Heart left ventricle (tissue), 16 donors: ENCODE measurements at regions not wholly inside any gene's neighbourhood (a gene's known extent, or its start where the extent isn't known, plus 50 kb on each side); places are given as distances from the start of the nearest gene placed in this dataset.

Experiments
- ATAC-seq, 4 donors: fragments of 200-7000 bp; cut with Tn5 transposase; one replicate each; pipeline ENCODE4 v1.9.1; 2020 to 2022; ENCODE audit warnings: moderate library complexity in 4 of 4, mild to moderate bottlenecking in 3 of 4, moderate number of reproducible peaks in 1 of 4
- DNase-seq, 5 donors: peaks; one replicate each; pipeline ENCODE4 v3.0.0-alpha.2; 2020
- H3K27ac ChIP-seq, 12 donors: fragments of 200-600 bp; sonication (generic) in 4 of 12; one replicate each; pipeline versions ENCODE4 v1.5.0 to v1.8.0; 2016 to 2022; ENCODE audit warnings: mild to moderate bottlenecking in 2 of 12
- H3K27me3 ChIP-seq, 9 donors: fragments of 200-600 bp; sonication (generic) in 2 of 9; one replicate each; pipeline versions ENCODE4 v1.5.1 to v1.8.0; 2016 to 2022; ENCODE audit warnings: mild to moderate bottlenecking in 3 of 9
- H3K36me3 ChIP-seq, 9 donors: fragments of 200-600 bp; sonication (generic) in 2 of 9; one replicate each; pipeline versions ENCODE4 v1.5.0 to v1.8.0; 2018 to 2022; ENCODE audit warnings: mild to moderate bottlenecking in 2 of 9
- H3K4me1 ChIP-seq, 12 donors: fragments of 200-600 bp; sonication (generic) in 4 of 12; one replicate each; pipeline versions ENCODE4 v1.5.0 to v1.8.0; 2016 to 2022; ENCODE audit warnings: mild to moderate bottlenecking in 3 of 12
- H3K4me3 ChIP-seq, 12 donors: fragments of 200-600 bp; sonication (generic) in 4 of 12; one replicate each; pipeline versions ENCODE4 v1.5.0 to v1.8.0; 2017 to 2022; ENCODE audit warnings: mild to moderate bottlenecking in 9 of 12, moderate library complexity in 4 of 12
- H3K9me3 ChIP-seq, 12 donors: fragments of 200-600 bp; sonication (generic) in 4 of 12; one replicate each; pipeline versions ENCODE4 v1.5.0 to v1.8.0; 2016 to 2022; ENCODE audit warnings: mild to moderate bottlenecking in 1 of 12
- CTCF ChIP-seq, 12 donors: fragments of 200-600 bp; sonication (generic) in 4 of 12; IDR thresholded peaks; one replicate each; pipeline versions ENCODE4 v1.5.0 to v1.8.0; 2018 to 2022; ENCODE audit warnings: antibody characterized with exemption in 12 of 12, mild to moderate bottlenecking in 5 of 12
- POLR2A ChIP-seq, 2 donors: fragments of 450-650 bp; IDR thresholded peaks; one replicate each; pipeline ENCODE4 v1.6.1; 2017; ENCODE audit warnings: antibody characterized with exemption in 2 of 2, mild to moderate bottlenecking in 2 of 2, moderate library complexity in 2 of 2
- WGBS, 4 donors: extraction: QIAGEN DNeasy Blood & Tissue Kit in 2 of 4; methylation state at CpG; one replicate each; pipeline versions ENCODE4 v1.1.5 to v1.1.7; 2013 to 2018; 5-methylcytosine and 5-hydroxymethylcytosine counted together
- intact Hi-C, 10 donors: fragments of 100-400 bp; cut with DNase I; formaldehyde crosslinking; loops; one replicate each; pipeline versions ENCODE4 v1.11.1 to v1.14.2; 2022
- donor health status: ischemic (EF 13 %, LVEDD 7.1; RV severe dilation, severe dysfunction).
- donor health status: healthy with polysubstance abuse.
- donor health status: DM: no; HTN: yes; CAD: no.
- donor health status: DM: no; HTN: no; CAD: no.
- donor health status: ischemic (EF 25% LVEDD 6.9; RV normal size, moderate dysfunction).
- donor health status: ischemic (EF 25% LVEDD 5.7; RV mildly dilated, moderate dysfunction).
- donor health status: healthy.
- donor health status: DM: yes; HTN: yes; CAD: no.
- donor health status: ischemic (EF 35%, LVEDD 5.7; RV mildly dilated, moderate dysfunction).
- donor health status: nonischemic (EF 11% LVEDD 7.7; RV severe dilation, severe dysfunction).
- donor health status: DM: yes; HTN: yes; CAD: no.
- donor health status: PGD.
- donor health status: ischemic (EF 29% LVEDD 5.4; RV normal size, mild dysfunction).
- donor health status: nonischemic (EF 23%, LVEDD 6.1; RV moderate dilation, normal function).

GRCh38 chr7:131878777-131879176, 322.3 kb upstream of the PODXL start:
- no peak for ATAC-seq
- intact Hi-C loops, result no loop called here
- 66 to 79% (median 74%) methylated on average over 2 of the region's 2 CpGs for WGBS, 4 donors

GRCh38 chr7:131873581-131873980, 317.2 kb upstream of the PODXL start:
- Histone ChIP-seq H3K9me3 (no peaks in the 10 kb centered on the region), H3K4me3 (no peak overlapping the region), H3K4me1 (no peaks in the 10 kb centered on the region), H3K27ac (no peak overlapping the region), H3K36me3 (no peaks in the 10 kb centered on the region), H3K27me3 (peaks cover 0 to 28% (median 0%) of the 10 kb centered on the region in 9 donors)
- DNase-seq (no peak), ATAC-seq (no peak)
- 48 to 54% (median 52%) methylated on average over 6 of the region's 6 CpGs for WGBS, 4 donors
- no peak for TF ChIP-seq CTCF (IDR thresholded peaks at IDR 0.05)
- no peak for TF ChIP-seq POLR2A (IDR thresholded peaks at IDR 0.05)
- intact Hi-C loops, result no loop called here

More at GRCh38 chr7:131878777-131879176, 322.3 kb upstream of the PODXL start:
- no peak overlapping the region for H3K4me3 ChIP-seq
- no peak for DNase-seq
- no peaks in the 10 kb centered on the region for H3K9me3 ChIP-seq
- H3K4me1 ChIP-seq, result no peaks in the 10 kb centered on the region
- H3K27me3 ChIP-seq, result peaks cover 0 to 16% (median 0%) of the 10 kb centered on the region in 9 donors
- no peaks in the 10 kb centered on the region for H3K36me3 ChIP-seq
- no peak overlapping the region for H3K27ac ChIP-seq
- TF ChIP-seq POLR2A (IDR thresholded peaks at IDR 0.05), result no peak
- TF ChIP-seq CTCF (IDR thresholded peaks at IDR 0.05), result no peak

- Histone ChIP-seq H3K4me3 (no peak overlapping the region), H3K27me3 (peaks cover 0 to 32% (median 0%) of the 10 kb centered on the region in 9 donors), H3K36me3 (no peaks in the 10 kb centered on the region), H3K4me1 (no peaks in the 10 kb centered on the region), H3K27ac (no peak overlapping the region), H3K9me3 (no peaks in the 10 kb centered on the region)
- DNase-seq, result no peak
- WGBS, 4 donors, result 87 to 95% (median 91%) methylated on average over 1 of the region's 1 CpG
- intact Hi-C loops, result no loop called here
- TF ChIP-seq POLR2A (IDR thresholded peaks at IDR 0.05) (no peak), CTCF (IDR thresholded peaks at IDR 0.05) (no peak)
- no peak for ATAC-seq
These were observed 313.6 kb upstream of the PODXL start for GRCh38 chr7:131869986-131870385.

- no peaks in the 10 kb centered on the region for H3K36me3 ChIP-seq
- no peaks in the 10 kb centered on the region for H3K4me1 ChIP-seq
- DNase-seq (no peak), ATAC-seq (no peak)
- H3K9me3 ChIP-seq, result no peaks in the 10 kb centered on the region
- intact Hi-C loops, result no loop called here
- H3K27me3 ChIP-seq, result peaks cover 0 to 31% (median 0%) of the 10 kb centered on the region in 9 donors
- no peak overlapping the region for H3K27ac ChIP-seq
- WGBS, 4 donors, result 41 to 60% (median 54%) methylated on average over 3 of the region's 3 CpGs
- TF ChIP-seq POLR2A (IDR thresholded peaks at IDR 0.05) (no peak), CTCF (IDR thresholded peaks at IDR 0.05) (no peak)
- no peak overlapping the region for H3K4me3 ChIP-seq
These were observed 312.9 kb upstream of the PODXL start for GRCh38 chr7:131869169-131869844.
